H9 (cell line): ENCODE measurements at regions not wholly inside any gene's neighbourhood (a gene's known extent, or its start where the extent isn't known, plus 50 kb on each side); places are given as distances from the start of the nearest gene placed in this dataset.

Source experiments
- DNase-seq: peaks from one replicate; pipeline ENCODE4 v3.0.0-alpha.2; 2017
- H2AFZ ChIP-seq: one replicate; pipeline ENCODE4 v1.6.1; 2013; ENCODE audit warnings: mild to moderate bottlenecking, low read length, control low read depth, moderate library complexity
- H2AK5ac ChIP-seq: 2 replicates; pipeline ENCODE4 v1.6.1; 2013; ENCODE audit warnings: low read length, control low read depth, mixed read lengths; ENCODE audit not compliant: insufficient read length
- H2BK120ac ChIP-seq: one replicate; pipeline ENCODE4 v1.6.1; 2013; ENCODE audit warnings: low read depth, mild to moderate bottlenecking, low read length, control low read depth, inconsistent platforms; ENCODE audit not compliant: poor library complexity, severe bottlenecking
- H2BK12ac ChIP-seq: 2 replicates; pipeline ENCODE4 v1.6.1; 2013; ENCODE audit warnings: low read length, control low read depth, mixed read lengths, low read depth; ENCODE audit not compliant: insufficient read length
- H2BK15ac ChIP-seq: 2 replicates; pipeline ENCODE4 v1.6.1; 2013; ENCODE audit warnings: low read depth, low read length, control low read depth
- H2BK20ac ChIP-seq: one replicate; pipeline ENCODE4 v1.6.1; 2013; ENCODE audit warnings: low read depth, mild to moderate bottlenecking, low read length, control low read depth, inconsistent platforms; ENCODE audit not compliant: poor library complexity, severe bottlenecking
- H2BK5ac ChIP-seq: 2 replicates; pipeline ENCODE4 v1.6.1; 2013; ENCODE audit warnings: low read length, control low read depth, mixed read lengths; ENCODE audit not compliant: insufficient read length
- H3K14ac ChIP-seq: 2 replicates; pipeline ENCODE4 v1.6.1; 2013; ENCODE audit warnings: low read length, control low read depth; ENCODE audit not compliant: insufficient read depth
- H3K18ac ChIP-seq: 2 replicates; pipeline ENCODE4 v1.6.1; 2013; ENCODE audit warnings: low read depth, mild to moderate bottlenecking, mixed read lengths, low read length, control low read depth; ENCODE audit not compliant: insufficient read length
- H3K23ac ChIP-seq: 2 replicates; pipeline ENCODE4 v1.6.1; 2013; ENCODE audit warnings: low read length, control low read depth, mixed read lengths, low read depth; ENCODE audit not compliant: insufficient read length
- H3K23me2 ChIP-seq: 2 replicates; pipeline ENCODE4 v1.6.1; 2013; ENCODE audit warnings: low read depth, mild to moderate bottlenecking, mixed read lengths, low read length, control low read depth; ENCODE audit not compliant: insufficient read length, poor library complexity, severe bottlenecking
- H3K27ac ChIP-seq: 2 replicates; pipeline ENCODE4 v1.5.1; 2013; ENCODE audit warnings: low read length, control low read depth, mixed read lengths, low read depth; ENCODE audit not compliant: insufficient read length
- H3K27me3 ChIP-seq: 2 replicates; pipeline ENCODE4 v1.6.1; 2013; ENCODE audit warnings: low read length, control low read depth, inconsistent platforms; ENCODE audit not compliant: insufficient read depth
- H3K4ac ChIP-seq: 2 replicates; pipeline ENCODE4 v1.6.1; 2013; ENCODE audit warnings: low read depth, mild to moderate bottlenecking, control low read depth, inconsistent platforms, low read length, moderate library complexity
- H3K4me1 ChIP-seq: 2 replicates; pipeline ENCODE4 v1.6.1; 2013; ENCODE audit warnings: low read length, control low read depth, inconsistent platforms; ENCODE audit not compliant: insufficient read depth
- H3K4me2 ChIP-seq: 2 replicates; pipeline ENCODE4 v1.6.1; 2013; ENCODE audit warnings: low read length, control low read depth, mixed read lengths; ENCODE audit not compliant: insufficient read length, insufficient read depth
- H3K56ac ChIP-seq: 2 replicates; pipeline ENCODE4 v1.6.1; 2013; ENCODE audit warnings: low read depth, mild to moderate bottlenecking, mixed read lengths, low read length, control low read depth; ENCODE audit not compliant: insufficient read length
- H3K79me1 ChIP-seq: 2 replicates; pipeline ENCODE4 v1.6.1; 2013; ENCODE audit warnings: low read depth, mild to moderate bottlenecking, moderate library complexity, low read length, control low read depth, inconsistent platforms; ENCODE audit not compliant: insufficient read depth, poor library complexity, severe bottlenecking
- H3K79me2 ChIP-seq: 2 replicates; pipeline ENCODE4 v1.6.1; 2013; ENCODE audit warnings: low read length, control low read depth, inconsistent platforms; ENCODE audit not compliant: insufficient read depth
- H3K9ac ChIP-seq: 2 replicates; pipeline ENCODE4 v1.6.1; 2013; ENCODE audit warnings: low read length, control low read depth, mixed read lengths; ENCODE audit not compliant: insufficient read length; ENCODE audit errors: extremely low read depth
- H3K9me3 ChIP-seq: one replicate; pipeline ENCODE4 v1.6.1; 2013; ENCODE audit warnings: low read depth, low read length, inconsistent platforms; ENCODE audit not compliant: control insufficient read depth
- H3T11ph ChIP-seq: one replicate; pipeline ENCODE4 v1.6.1; 2013; ENCODE audit warnings: mild to moderate bottlenecking, low read length, control low read depth, inconsistent platforms
- H4K20me1 ChIP-seq: one replicate; pipeline ENCODE4 v1.6.1; 2013; ENCODE audit not compliant: control insufficient read depth, insufficient read length, insufficient read depth
- H4K5ac ChIP-seq: 2 replicates; pipeline ENCODE4 v1.6.1; 2013; ENCODE audit warnings: low read depth, mild to moderate bottlenecking, mixed read lengths, low read length, control low read depth; ENCODE audit not compliant: insufficient read length
- H4K8ac ChIP-seq: replicated peaks from 2 replicates; pipeline ENCODE4 v1.6.1; 2013; ENCODE audit warnings: low read length, control low read depth, mixed read lengths, low read depth; ENCODE audit not compliant: insufficient read length
- H4K91ac ChIP-seq: 2 replicates; pipeline ENCODE4 v1.6.1; 2013; ENCODE audit warnings: low read depth, mild to moderate bottlenecking, moderate library complexity, mixed read lengths, low read length, control low read depth; ENCODE audit not compliant: insufficient read length
- H3K27ac Mint-ChIP-seq, 3 experiments: 2 replicates in 2 of 3; 3 replicates in 1 of 3; pipeline ENCODE4 v1.8.0; 2020 to 2021; ENCODE audit warnings: mixed read lengths in 3 of 3, mild to moderate bottlenecking in 1 of 3, moderate library complexity in 1 of 3
- H3K27me3 Mint-ChIP-seq: 2 replicates; pipeline ENCODE4 v1.8.0; 2021; ENCODE audit warnings: low read depth, mild to moderate bottlenecking, moderate library complexity, mixed read lengths
- H3K36me3 Mint-ChIP-seq, 3 experiments: 2 replicates in 2 of 3; 3 replicates in 1 of 3; pipeline ENCODE4 v1.8.0; 2020 to 2021; ENCODE audit warnings: low read depth in 3 of 3, mixed read lengths in 3 of 3; ENCODE audit not compliant: insufficient read depth in 1 of 3
- H3K4me1 Mint-ChIP-seq, 2 experiments: 2 replicates each; pipeline ENCODE4 v1.8.0; 2020; ENCODE audit warnings: mixed read lengths in 2 of 2
- H3K4me3 Mint-ChIP-seq, 2 experiments: 2 replicates in 1 of 2; 3 replicates in 1 of 2; pipeline ENCODE4 v1.8.0; 2020 to 2021; ENCODE audit warnings: mild to moderate bottlenecking in 2 of 2, mixed read lengths in 2 of 2, moderate library complexity in 1 of 2
- H3K9me3 Mint-ChIP-seq, 2 experiments: 2 replicates in 1 of 2; 3 replicates in 1 of 2; pipeline ENCODE4 v1.8.0; 2020; ENCODE audit warnings: mild to moderate bottlenecking in 2 of 2, mixed read lengths in 2 of 2, moderate library complexity in 1 of 2
- CTCF ChIP-seq: fragments of 200-600 bp; sonication (generic); conservative IDR thresholded peaks from 3 replicates; pipeline ENCODE4 v1.8.0; 2021; ENCODE audit warnings: antibody characterized with exemption, mild to moderate bottlenecking
- WGBS: extraction: QIAGEN DNeasy Blood & Tissue Kit; methylation state at CpG from one replicate; pipeline ENCODE4 v1.1.7; 2013; ENCODE audit warnings: missing lambda C conversion rate, low lambda C conversion rate, mixed read lengths; ENCODE audit not compliant: insufficient read length; ENCODE audit errors: extremely low coverage; 5-methylcytosine and 5-hydroxymethylcytosine counted together

GRCh38 chr22:49532869-49533802, 294.5 kb downstream of the BRD1 start:
- Histone ChIP-seq H2BK15ac (no peak overlapping the region), H3K79me2 (no peaks in the 10 kb centered on the region), H3K9me3 (no peaks in the 10 kb centered on the region), H3T11ph (no peak overlapping the region), H3K4ac (no peak overlapping the region), H3K27me3 (no peaks in the 10 kb centered on the region), H3K79me1 (no peaks in the 10 kb centered on the region), H2BK12ac (no peak overlapping the region), H2BK20ac (no peak overlapping the region), H2BK120ac (no peak overlapping the region), H2AK5ac (no peak overlapping the region), H2BK5ac (no peak overlapping the region), H4K91ac (no peak overlapping the region), H3K27ac (no peak overlapping the region), H4K8ac (no peak overlapping the region), H3K23me2 (peaks cover 3% of the 10 kb centered on the region), H3K23ac (no peak overlapping the region), H2AFZ (no peak overlapping the region), H3K4me1 (peaks cover 8% of the 10 kb centered on the region; the same call in 1 of the 2 replicates), H4K5ac (no peak overlapping the region), H3K14ac (no peak overlapping the region), H3K56ac (no peak overlapping the region), H3K9ac (no peak overlapping the region), H4K20me1 (no peaks in the 10 kb centered on the region), H3K18ac (no peak overlapping the region), H3K4me2 (no peak overlapping the region)
- WGBS, result no CpG with 5 or more reads among the region's 22 CpGs
- H3K4me3 Mint-ChIP-seq, result no peak overlapping the region
- H3K4me1 Mint-ChIP-seq, result peaks cover 47 to 56% of the 10 kb centered on the region in 2 experiments
- DNase-seq, result no peak
- H3K27ac Mint-ChIP-seq, result no peak overlapping the region; a peak in 1 of 7 replicates
- H3K27me3 Mint-ChIP-seq, result peaks cover 2% of the 10 kb centered on the region
- H3K36me3 Mint-ChIP-seq, result no peaks in the 10 kb centered on the region
- TF ChIP-seq CTCF, result no peak
- H3K9me3 Mint-ChIP-seq, result no peaks in the 10 kb centered on the region
